NCI-H446 treated with DMSO at 0.1 percent for 48 hours (cell line): ENCODE measurements at regions not wholly inside any gene's neighbourhood (a gene's known extent, or its start where the extent isn't known, plus 50 kb on each side); places are given as distances from the start of the nearest gene placed in this dataset.
"Not testable (repeated sequence)": the region's sequence is repeated elsewhere in the genome, so short reads cannot be mapped to it uniquely, and the experiment has no call there.

Experiments used
- DNase-seq: peaks from one replicate; lab custom pipeline; 2025; lab: John Stamatoyannopoulos, UW

- DNase-seq: not testable (repeated sequence)
Observed at GRCh38 chr18:60013148-60013547, 113.4 kb downstream of the PMAIP1 start.

- DNase-seq: no peak
Observed at GRCh38 chr18:60010984-60011383, 111.2 kb downstream of the PMAIP1 start.

GRCh38 chr18:60010513-60010912 is 110.7 kb downstream of the PMAIP1 start:
- no peak for DNase-seq

GRCh38 chr18:60007661-60008060 is 107.9 kb downstream of the PMAIP1 start:
- DNase-seq: no peak

- DNase-seq: no peak
Observed at GRCh38 chr18:60003610-60004185, 103.9 kb downstream of the PMAIP1 start.

- no peak for DNase-seq
Observed at GRCh38 chr18:59996370-59996966, 96.7 kb downstream of the PMAIP1 start.

- DNase-seq: no peak
Observed at GRCh38 chr18:59994357-59994756, 94.6 kb downstream of the PMAIP1 start.

GRCh38 chr18:59993560-59993959 is 93.8 kb downstream of the PMAIP1 start:
- no peak for DNase-seq

GRCh38 chr18:59990121-59990823 is 90.5 kb downstream of the PMAIP1 start:
- no peak for DNase-seq

GRCh38 chr18:59988098-59988706 is 88.4 kb downstream of the PMAIP1 start:
- DNase-seq: no peak

- DNase-seq: no peak
Observed at GRCh38 chr18:59987102-59987501, 87.3 kb downstream of the PMAIP1 start.

GRCh38 chr18:59986139-59986538 is 86.3 kb downstream of the PMAIP1 start:
- DNase-seq: no peak

GRCh38 chr18:59985289-59985688 is 85.5 kb downstream of the PMAIP1 start:
- no peak for DNase-seq

GRCh38 chr18:59983506-59983905 is 83.7 kb downstream of the PMAIP1 start:
- no peak for DNase-seq

GRCh38 chr18:59980188-59980637 is 80.4 kb downstream of the PMAIP1 start:
- DNase-seq: no peak

- no peak for DNase-seq
Observed at GRCh38 chr18:59971871-59972428, 72.2 kb downstream of the PMAIP1 start.

GRCh38 chr18:59971144-59971543 is 71.3 kb downstream of the PMAIP1 start:
- not testable (repeated sequence) for DNase-seq

GRCh38 chr18:59969477-59970028 is 69.8 kb downstream of the PMAIP1 start:
- not testable (repeated sequence) for DNase-seq

GRCh38 chr18:59968583-59968982 is 68.8 kb downstream of the PMAIP1 start:
- DNase-seq: no peak

GRCh38 chr18:59967878-59968277 is 68.1 kb downstream of the PMAIP1 start:
- DNase-seq: no peak

- no peak for DNase-seq
Observed at GRCh38 chr18:59966913-59967312, 67.1 kb downstream of the PMAIP1 start.

- no peak for DNase-seq
Observed at GRCh38 chr18:59963229-59963628, 63.4 kb downstream of the PMAIP1 start.
